IMR-90 (cell line): ENCODE measurements at regions not wholly inside any gene's neighbourhood (a gene's known extent, or its start where the extent isn't known, plus 50 kb on each side); places are given as distances from the start of the nearest gene placed in this dataset.
"Not testable (repeated sequence)": the region's sequence is repeated elsewhere in the genome, so short reads cannot be mapped to it uniquely, and the experiment has no call there.

Source experiments
- ATAC-seq: fragments of 200-7000 bp; cut with Tn5 transposase; 2 replicates; pipeline ENCODE4 v1.9.1; 2020; ENCODE audit warnings: low read depth, mild to moderate bottlenecking, moderate library complexity
- BruUV-seq: library from RNA; stranded (reverse); fragments of 400-500 nt; replicated peaks from 2 replicates; lab custom pipeline; 2021; lab: Mats Ljungman, UMichigan
- CTCF ChIA-PET: fragments of 300-600 bp; formaldehyde crosslinking; extraction: SDS; loops from one replicate; lab custom pipeline; 2021; ENCODE audit warnings: antibody characterized with exemption; lab: Yijun Ruan, JAX
- POLR2A ChIA-PET: fragments of 300-600 bp; sonication (Branson Sonifier 250); formaldehyde crosslinking; loops from one replicate; lab custom pipeline; 2022; ENCODE audit warnings: antibody characterized with exemption; ENCODE audit not compliant: unreplicated experiment; lab: Charles Lee
- DNase-seq: peaks from one replicate; pipeline ENCODE4 v3.0.0; 2013
- H2AFZ ChIP-seq: replicated peaks from 2 replicates; pipeline ENCODE3; 2013; ENCODE audit warnings: low read length, mild to moderate bottlenecking; ENCODE audit not compliant: poor library complexity
- H2AK5ac ChIP-seq: 2 replicates; pipeline ENCODE4 v1.6.1; 2013; ENCODE audit warnings: low read depth, low read length, inconsistent platforms
- H2AK9ac ChIP-seq: replicated peaks from 2 replicates; pipeline ENCODE3; 2013; ENCODE audit warnings: mild to moderate bottlenecking, low read depth, low read length, moderate library complexity; ENCODE audit not compliant: poor library complexity
- H2BK120ac ChIP-seq: 2 replicates; pipeline ENCODE4 v1.6.1; 2013; ENCODE audit warnings: low read depth, low read length, inconsistent platforms
- H2BK15ac ChIP-seq: 3 replicates; pipeline ENCODE4 v1.6.1; 2013; ENCODE audit warnings: low read depth, low read length, inconsistent platforms
- H2BK20ac ChIP-seq: 2 replicates; pipeline ENCODE4 v1.6.1; 2013; ENCODE audit warnings: low read depth, mild to moderate bottlenecking, inconsistent platforms, low read length, moderate library complexity
- H2BK5ac ChIP-seq: 2 replicates; pipeline ENCODE4 v1.6.1; 2013; ENCODE audit warnings: mild to moderate bottlenecking, low read depth, low read length, inconsistent platforms; ENCODE audit not compliant: poor library complexity, severe bottlenecking
- H3K14ac ChIP-seq: replicated peaks from 2 replicates; pipeline ENCODE4 v1.6.1; 2013; ENCODE audit warnings: low read depth, low read length, inconsistent platforms
- H3K18ac ChIP-seq: 2 replicates; pipeline ENCODE4 v1.6.1; 2013; ENCODE audit warnings: low read depth, low read length, control low read depth
- H3K23ac ChIP-seq: 2 replicates; pipeline ENCODE4 v1.6.1; 2013; ENCODE audit warnings: low read depth, low read length, inconsistent platforms
- H3K27ac ChIP-seq: 2 replicates; pipeline ENCODE4 v1.5.1; 2013; ENCODE audit warnings: mild to moderate bottlenecking, control low read depth, low read length; ENCODE audit not compliant: insufficient read depth
- H3K27me3 ChIP-seq: 2 replicates; pipeline ENCODE4 v1.6.1; 2013; ENCODE audit warnings: low read length; ENCODE audit not compliant: control insufficient read depth, insufficient read depth
- H3K36me3 ChIP-seq: 2 replicates; pipeline ENCODE4 v1.6.1; 2013; ENCODE audit warnings: low read length, mixed read lengths; ENCODE audit not compliant: control insufficient read depth, insufficient read depth
- H3K4ac ChIP-seq: 2 replicates; pipeline ENCODE4 v1.6.1; 2013; ENCODE audit warnings: low read depth, low read length, inconsistent platforms
- H3K4me1 ChIP-seq: 2 replicates; pipeline ENCODE4 v1.6.1; 2013; ENCODE audit warnings: low read length, mixed read lengths; ENCODE audit not compliant: control insufficient read depth, insufficient read depth
- H3K4me2 ChIP-seq: 2 replicates; pipeline ENCODE4 v1.6.1; 2013; ENCODE audit warnings: low read depth, mild to moderate bottlenecking, control low read depth, low read length, moderate library complexity
- H3K4me3 ChIP-seq: 2 replicates; pipeline ENCODE4 v1.5.1; 2013; ENCODE audit warnings: low read depth, mild to moderate bottlenecking, control low read depth, low read length, moderate library complexity; ENCODE audit not compliant: insufficient read depth
- H3K56ac ChIP-seq: 2 replicates; pipeline ENCODE4 v1.6.1; 2013; ENCODE audit warnings: low read length, inconsistent platforms; ENCODE audit not compliant: insufficient read depth; ENCODE audit errors: extremely low read depth
- H3K79me1 ChIP-seq, 2 experiments: 2 replicates each; pipeline ENCODE4 v1.6.1; 2013; ENCODE audit warnings: low read length in 2 of 2, inconsistent platforms in 1 of 2, low read depth in 1 of 2
- H3K9ac ChIP-seq: 2 replicates; pipeline ENCODE4 v1.6.1; 2013; ENCODE audit warnings: low read depth, low read length, control low read depth
- H3K9me1 ChIP-seq: 2 replicates; pipeline ENCODE4 v1.6.1; 2013; ENCODE audit warnings: low read length, inconsistent platforms; ENCODE audit not compliant: insufficient read depth
- H3K9me3 ChIP-seq: 2 replicates; pipeline ENCODE4 v1.6.1; 2013; ENCODE audit warnings: low read length; ENCODE audit not compliant: control insufficient read depth, insufficient read depth
- H4K20me1 ChIP-seq: 2 replicates; pipeline ENCODE4 v1.6.1; 2013; ENCODE audit warnings: low read length, inconsistent platforms; ENCODE audit not compliant: insufficient read depth
- H4K5ac ChIP-seq: 2 replicates; pipeline ENCODE4 v1.6.1; 2013; ENCODE audit warnings: mild to moderate bottlenecking, low read depth, low read length, control low read depth
- H4K8ac ChIP-seq, 2 experiments: 2 replicates each; pipeline ENCODE4 v1.6.1; 2013; ENCODE audit warnings: low read depth in 2 of 2, low read length in 2 of 2, control low read depth in 1 of 2, inconsistent platforms in 1 of 2
- H4K91ac ChIP-seq: 2 replicates; pipeline ENCODE4 v1.6.1; 2013; ENCODE audit warnings: low read depth, low read length, inconsistent platforms; ENCODE audit not compliant: insufficient read depth
- WGBS, 2 experiments: methylation state at CpG; one replicate each; pipeline versions ENCODE4 v1.1.5 to v1.1.7; 2013; ENCODE audit warnings: missing lambda C conversion rate in 2 of 2; ENCODE audit not compliant: insufficient read length in 1 of 2; ENCODE audit errors: extremely low coverage in 2 of 2; 5-methylcytosine and 5-hydroxymethylcytosine counted together
- dilution Hi-C: fragments of 300-500 bp; cut with HindIII; formaldehyde crosslinking; loops from one replicate; pipeline ENCODE4 v1.14.3; 2018; ENCODE audit warnings: low sequenced_read_pairs; ENCODE audit not compliant: unreplicated experiment
- in situ Hi-C: fragments of 300-500 bp; cut with MboI; formaldehyde crosslinking; loops from 3 replicates; pipeline ENCODE4 v1.14.3; 2019; ENCODE audit warnings: low sequenced_read_pairs, inconsistent platforms, mixed read lengths
- intact Hi-C: fragments of 100-400 bp; cut with micrococcal nuclease; formaldehyde crosslinking; loops from 2 replicates; pipeline ENCODE4 v1.10.0; 2022

DNA sequence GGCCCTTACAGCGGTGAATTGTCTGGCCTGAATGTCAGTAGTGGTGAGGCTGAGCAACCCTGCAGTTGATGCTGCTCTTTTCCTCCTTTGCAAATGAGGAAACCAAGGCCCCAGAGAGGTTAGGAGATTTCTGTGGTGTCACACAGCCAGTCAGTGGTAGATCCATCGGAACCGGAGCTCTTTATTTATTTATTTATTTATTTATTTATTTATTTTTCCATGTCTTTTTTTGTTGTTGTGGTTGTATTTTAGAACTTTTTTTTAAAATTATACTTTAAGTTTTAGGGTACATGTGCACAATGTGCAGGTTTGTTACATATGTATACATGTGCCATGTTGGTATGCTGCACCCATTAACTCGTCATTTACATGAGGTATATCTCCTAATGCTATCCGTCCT, 368.4 kb upstream of the CLINT1 start:
- not testable (repeated sequence) for H4K8ac ChIP-seq

More for the DNA sequence above, 368.4 kb upstream of the CLINT1 start:
- H3K9me3 ChIP-seq, H2BK15ac ChIP-seq, H2AK9ac ChIP-seq, in situ Hi-C loops, H4K5ac ChIP-seq, H4K91ac ChIP-seq, H3K9ac ChIP-seq, H3K79me1 ChIP-seq, H2BK20ac ChIP-seq, H3K27me3 ChIP-seq, H2BK120ac ChIP-seq, H3K4me2 ChIP-seq, ATAC-seq, CTCF ChIA-PET, POLR2A ChIA-PET, H2AK5ac ChIP-seq, H3K23ac ChIP-seq, dilution Hi-C loops, H3K27ac ChIP-seq, intact Hi-C loops, H3K4me1 ChIP-seq, H2BK5ac ChIP-seq, H3K36me3 ChIP-seq, BruUV-seq, H3K14ac ChIP-seq, H3K4ac ChIP-seq, H3K9me1 ChIP-seq, H4K20me1 ChIP-seq, H3K4me3 ChIP-seq, DNase-seq, H2AFZ ChIP-seq, H3K18ac ChIP-seq, H3K56ac ChIP-seq: not testable (repeated sequence)
- WGBS, 2 experiments: no CpG with 5 or more reads among the region's 5 CpGs
